ENCODE measurements at regions not wholly inside any gene's neighbourhood (a gene's known extent, or its start where the extent isn't known, plus 50 kb on each side); places are given as distances from the start of the nearest gene placed in this dataset.

DNA sequence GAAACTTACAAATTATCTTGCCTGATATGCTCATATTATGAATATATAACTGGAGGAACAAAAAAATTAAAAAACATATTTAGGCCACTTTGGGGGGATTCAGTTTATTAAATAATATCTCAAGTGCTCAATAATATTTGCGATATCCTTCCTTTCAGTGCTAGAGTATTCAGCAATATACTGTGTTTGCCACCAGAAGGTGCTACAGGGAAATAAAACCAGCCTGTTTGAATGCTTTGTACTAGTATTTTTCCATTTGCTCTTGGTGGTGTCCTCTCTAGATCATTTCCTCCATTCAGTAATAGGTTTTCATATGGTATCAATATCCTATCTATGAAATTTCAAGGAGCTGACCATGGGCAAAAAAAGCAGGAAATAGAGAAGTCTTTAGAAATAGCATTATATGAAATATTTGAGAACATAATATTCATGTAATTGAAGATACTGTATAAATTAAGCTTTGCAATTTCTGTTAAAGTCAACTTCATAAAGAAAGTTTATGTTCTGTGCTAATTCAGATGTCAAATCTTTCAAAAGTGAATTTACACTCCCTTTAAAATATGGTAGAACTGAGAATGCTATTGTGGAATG lies 106.2 kb upstream of the NAV3 start:
- Histone ChIP-seq H3K9me3 (ENCODE audit: control insufficient read depth in 5 of 5, low read length in 5 of 5) (no peaks in the 10 kb centered on the region), H3K27me3 (ENCODE audit: control insufficient read depth in 5 of 5, insufficient read depth in 4 of 5, low read length in 5 of 5) (no peaks in the 10 kb centered on the region), H3K4me1 (ENCODE audit: control insufficient read depth in 5 of 5, insufficient read depth in 5 of 5, low read length in 5 of 5) (peaks cover 0 to 8% (median 0%) of the 10 kb centered on the region in 5 donors), H3K4me3 (ENCODE audit: low read depth in 1 of 5, low read length in 5 of 5) (no peak overlapping the region), H3K36me3 (ENCODE audit: control insufficient read depth in 5 of 5, insufficient read depth in 5 of 5, low read length in 5 of 5) (no peaks in the 10 kb centered on the region), H3K9ac (ENCODE audit: low read length in 5 of 5) (no peak overlapping the region), H3K27ac (ENCODE audit: low read depth, low read length) (no peak overlapping the region)

- no peak overlapping the region for H3K9ac ChIP-seq (ENCODE audit: low read length in 5 of 5)
- peaks cover 0 to 2% (median 0%) of the 10 kb centered on the region in 5 donors for H3K9me3 ChIP-seq (ENCODE audit: control insufficient read depth in 5 of 5, low read length in 5 of 5)
- no peaks in the 10 kb centered on the region for H3K36me3 ChIP-seq (ENCODE audit: control insufficient read depth in 5 of 5, insufficient read depth in 5 of 5, low read length in 5 of 5)
- peaks cover 0 to 8% (median 0%) of the 10 kb centered on the region in 5 donors for H3K4me1 ChIP-seq (ENCODE audit: control insufficient read depth in 5 of 5, insufficient read depth in 5 of 5, low read length in 5 of 5)
- H3K27ac ChIP-seq (ENCODE audit: low read depth, low read length), result no peak overlapping the region
- H3K27me3 ChIP-seq (ENCODE audit: control insufficient read depth in 5 of 5, insufficient read depth in 4 of 5, low read length in 5 of 5), result no peaks in the 10 kb centered on the region
- no peak overlapping the region for H3K4me3 ChIP-seq (ENCODE audit: low read depth in 1 of 5, low read length in 5 of 5)
Measured at GRCh38 chr12:77723308-77723707, 107.4 kb upstream of the NAV3 start.

- peaks cover 0 to 5% (median 4%) of the 10 kb centered on the region in 5 donors for H3K9me3 ChIP-seq (ENCODE audit: control insufficient read depth in 5 of 5, low read length in 5 of 5)
- H3K36me3 ChIP-seq (ENCODE audit: control insufficient read depth in 5 of 5, insufficient read depth in 5 of 5, low read length in 5 of 5), result no peaks in the 10 kb centered on the region
- H3K4me1 ChIP-seq (ENCODE audit: control insufficient read depth in 5 of 5, insufficient read depth in 5 of 5, low read length in 5 of 5), result peaks cover 0 to 7% (median 0%) of the 10 kb centered on the region in 5 donors
Measured at GRCh38 chr12:77722536-77722935, 108.2 kb upstream of the NAV3 start.

GRCh38 chr12:77720258-77720657 lies 110.4 kb upstream of the NAV3 start:
- Histone ChIP-seq H3K36me3 (ENCODE audit: control insufficient read depth in 5 of 5, insufficient read depth in 5 of 5, low read length in 5 of 5) (no peaks in the 10 kb centered on the region), H3K27me3 (ENCODE audit: control insufficient read depth in 5 of 5, insufficient read depth in 4 of 5, low read length in 5 of 5) (no peaks in the 10 kb centered on the region), H3K4me3 (ENCODE audit: low read depth in 1 of 5, low read length in 5 of 5) (no peak overlapping the region), H3K9me3 (ENCODE audit: control insufficient read depth in 5 of 5, low read length in 5 of 5) (peaks cover 0 to 5% (median 4%) of the 10 kb centered on the region in 5 donors), H3K9ac (ENCODE audit: low read length in 5 of 5) (no peak overlapping the region), H3K27ac (ENCODE audit: low read depth, low read length) (no peak overlapping the region), H3K4me1 (ENCODE audit: control insufficient read depth in 5 of 5, insufficient read depth in 5 of 5, low read length in 5 of 5) (no peaks in the 10 kb centered on the region)

More at GRCh38 chr12:77722536-77722935, 108.2 kb upstream of the NAV3 start:
- H3K4me3 ChIP-seq (ENCODE audit: low read depth in 1 of 5, low read length in 5 of 5), result no peak overlapping the region
- H3K27me3 ChIP-seq (ENCODE audit: control insufficient read depth in 5 of 5, insufficient read depth in 4 of 5, low read length in 5 of 5), result no peaks in the 10 kb centered on the region
- H3K27ac ChIP-seq (ENCODE audit: low read depth, low read length), result no peak overlapping the region
- H3K9ac ChIP-seq (ENCODE audit: low read length in 5 of 5), result no peak overlapping the region

DNA sequence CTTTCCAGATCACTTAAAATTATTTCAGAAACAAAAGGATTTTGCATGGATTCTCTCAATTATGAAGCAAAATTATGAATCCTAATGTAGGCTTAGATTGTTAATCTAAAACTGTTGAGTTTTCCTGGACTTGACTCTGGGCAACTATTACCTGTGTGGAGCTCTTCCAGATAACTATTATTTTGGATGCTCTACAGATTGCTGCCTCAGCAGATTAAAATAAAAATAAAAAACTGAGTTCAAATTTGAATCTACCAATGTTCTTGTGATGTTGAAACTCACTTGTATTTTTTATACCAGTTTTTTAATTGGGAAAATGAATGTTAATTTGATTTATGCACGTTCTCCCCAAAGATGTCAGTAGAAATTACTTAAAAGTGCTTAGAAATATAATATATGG lies 120.5 kb upstream of the NAV3 start:
- Histone ChIP-seq H3K4me3 (ENCODE audit: low read depth in 1 of 5, low read length in 5 of 5) (no peak overlapping the region), H3K9ac (ENCODE audit: low read length in 5 of 5) (no peak overlapping the region), H3K36me3 (ENCODE audit: control insufficient read depth in 5 of 5, insufficient read depth in 5 of 5, low read length in 5 of 5) (no peaks in the 10 kb centered on the region), H3K4me1 (ENCODE audit: control insufficient read depth in 5 of 5, insufficient read depth in 5 of 5, low read length in 5 of 5) (peaks cover 0 to 15% (median 0%) of the 10 kb centered on the region in 5 donors), H3K27me3 (ENCODE audit: control insufficient read depth in 5 of 5, insufficient read depth in 4 of 5, low read length in 5 of 5) (no peaks in the 10 kb centered on the region), H3K27ac (ENCODE audit: low read depth, low read length) (no peak overlapping the region), H3K9me3 (ENCODE audit: control insufficient read depth in 5 of 5, low read length in 5 of 5) (no peaks in the 10 kb centered on the region)

DNA sequence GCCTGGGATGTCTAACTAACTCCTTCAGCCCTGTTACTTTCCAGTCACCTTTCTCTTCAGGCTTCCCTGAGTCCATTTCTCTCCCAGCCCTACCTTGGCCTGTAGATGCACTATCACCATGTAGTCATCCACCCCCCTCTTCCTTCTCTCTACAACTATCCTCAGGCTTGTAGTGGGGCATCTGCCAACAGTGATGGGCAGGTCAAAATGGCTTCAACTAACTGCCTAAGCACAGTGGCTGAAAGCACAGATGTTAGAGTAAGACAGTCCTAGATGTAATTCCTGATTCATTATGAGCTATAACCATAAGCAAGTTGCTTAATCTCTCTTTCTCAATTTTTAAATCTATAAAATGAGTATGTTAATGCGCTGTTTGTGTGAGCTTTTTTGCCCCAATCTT lies 133.6 kb upstream of the NAV3 start:
- Histone ChIP-seq H3K4me1 (ENCODE audit: control insufficient read depth in 5 of 5, insufficient read depth in 5 of 5, low read length in 5 of 5) (no peaks in the 10 kb centered on the region), H3K36me3 (ENCODE audit: control insufficient read depth in 5 of 5, insufficient read depth in 5 of 5, low read length in 5 of 5) (no peaks in the 10 kb centered on the region), H3K4me3 (ENCODE audit: low read depth in 1 of 5, low read length in 5 of 5) (no peak overlapping the region), H3K27ac (ENCODE audit: low read depth, low read length) (no peak overlapping the region), H3K9me3 (ENCODE audit: control insufficient read depth in 5 of 5, low read length in 5 of 5) (no peaks in the 10 kb centered on the region), H3K9ac (ENCODE audit: low read length in 5 of 5) (no peak overlapping the region), H3K27me3 (ENCODE audit: control insufficient read depth in 5 of 5, insufficient read depth in 4 of 5, low read length in 5 of 5) (no peaks in the 10 kb centered on the region)

DNA sequence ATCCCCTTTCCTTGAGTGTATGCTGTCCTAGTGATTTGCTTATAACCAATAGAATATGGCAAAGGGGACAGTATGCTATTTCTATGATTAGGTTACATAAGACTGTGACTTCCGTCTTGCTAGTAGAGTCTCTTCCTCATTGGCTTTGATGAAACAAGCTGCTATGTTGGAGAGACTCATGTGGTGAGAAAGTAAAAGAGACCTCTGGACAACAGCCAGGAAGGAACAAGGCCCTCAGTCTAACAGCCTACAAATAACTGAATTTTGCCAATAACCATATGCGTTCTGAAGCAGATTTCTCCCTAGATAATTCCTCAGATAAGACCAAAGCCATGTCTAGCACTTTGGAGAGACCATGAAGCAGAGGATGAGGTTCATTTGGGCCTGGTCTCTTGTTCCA lies 134.5 kb upstream of the NAV3 start:
- Histone ChIP-seq H3K9ac (ENCODE audit: low read length in 5 of 5) (no peak overlapping the region), H3K27ac (ENCODE audit: low read depth, low read length) (no peak overlapping the region), H3K4me1 (ENCODE audit: control insufficient read depth in 5 of 5, insufficient read depth in 5 of 5, low read length in 5 of 5) (no peaks in the 10 kb centered on the region), H3K9me3 (ENCODE audit: control insufficient read depth in 5 of 5, low read length in 5 of 5) (no peaks in the 10 kb centered on the region), H3K4me3 (ENCODE audit: low read depth in 1 of 5, low read length in 5 of 5) (no peak overlapping the region), H3K27me3 (ENCODE audit: control insufficient read depth in 5 of 5, insufficient read depth in 4 of 5, low read length in 5 of 5) (no peaks in the 10 kb centered on the region), H3K36me3 (ENCODE audit: control insufficient read depth in 5 of 5, insufficient read depth in 5 of 5, low read length in 5 of 5) (no peaks in the 10 kb centered on the region)

DNA sequence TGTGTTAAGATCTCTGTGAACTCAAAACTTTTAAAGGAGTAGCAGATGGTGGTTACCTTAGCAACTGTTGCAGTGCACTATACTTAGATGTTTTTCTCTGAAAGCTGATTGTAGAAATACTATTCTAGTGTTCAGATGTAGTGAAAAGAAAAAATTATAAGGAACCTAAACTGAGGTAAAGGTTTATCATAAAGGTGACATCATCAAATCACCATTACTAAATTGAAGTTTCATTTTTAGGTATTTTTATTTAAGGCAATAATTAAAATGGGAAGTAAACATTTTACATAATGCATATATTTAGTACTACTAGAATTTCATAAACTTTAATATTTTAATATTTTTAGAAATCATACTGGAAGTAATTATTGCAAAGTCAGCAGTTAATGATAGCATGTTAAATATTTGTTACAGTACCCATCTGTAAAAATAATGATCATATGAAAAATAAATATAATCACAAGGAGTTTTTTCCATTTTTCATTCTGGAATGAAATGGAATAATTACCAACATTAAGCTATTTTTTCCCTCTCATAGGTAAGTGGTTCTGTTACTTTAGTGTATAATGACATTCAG lies 141.1 kb upstream of the NAV3 start:
- Histone ChIP-seq H3K27me3 (ENCODE audit: control insufficient read depth in 5 of 5, insufficient read depth in 4 of 5, low read length in 5 of 5) (no peaks in the 10 kb centered on the region), H3K9ac (ENCODE audit: low read length in 5 of 5) (no peak overlapping the region), H3K4me1 (ENCODE audit: control insufficient read depth in 5 of 5, insufficient read depth in 5 of 5, low read length in 5 of 5) (peaks cover 0 to 14% (median 3%) of the 10 kb centered on the region in 5 donors), H3K4me3 (ENCODE audit: low read depth in 1 of 5, low read length in 5 of 5) (no peak overlapping the region), H3K36me3 (ENCODE audit: control insufficient read depth in 5 of 5, insufficient read depth in 5 of 5, low read length in 5 of 5) (no peaks in the 10 kb centered on the region), H3K27ac (ENCODE audit: low read depth, low read length) (no peak overlapping the region), H3K9me3 (ENCODE audit: control insufficient read depth in 5 of 5, low read length in 5 of 5) (no peaks in the 10 kb centered on the region)

GRCh38 chr12:77687321-77687720 lies 143.4 kb upstream of the NAV3 start:
- no peaks in the 10 kb centered on the region for H3K27me3 ChIP-seq (ENCODE audit: control insufficient read depth in 5 of 5, insufficient read depth in 4 of 5, low read length in 5 of 5)
- H3K4me1 ChIP-seq (ENCODE audit: control insufficient read depth in 5 of 5, insufficient read depth in 5 of 5, low read length in 5 of 5), result peaks cover 0 to 14% (median 3%) of the 10 kb centered on the region in 5 donors
- peak overlapping the region; percentile 13 for H3K27ac ChIP-seq (ENCODE audit: low read depth, low read length)
- H3K36me3 ChIP-seq (ENCODE audit: control insufficient read depth in 5 of 5, insufficient read depth in 5 of 5, low read length in 5 of 5), result no peaks in the 10 kb centered on the region
- no peak overlapping the region for H3K9ac ChIP-seq (ENCODE audit: low read length in 5 of 5)
- H3K4me3 ChIP-seq (ENCODE audit: low read depth in 1 of 5, low read length in 5 of 5), result no peak overlapping the region
- no peaks in the 10 kb centered on the region for H3K9me3 ChIP-seq (ENCODE audit: control insufficient read depth in 5 of 5, low read length in 5 of 5)

DNA sequence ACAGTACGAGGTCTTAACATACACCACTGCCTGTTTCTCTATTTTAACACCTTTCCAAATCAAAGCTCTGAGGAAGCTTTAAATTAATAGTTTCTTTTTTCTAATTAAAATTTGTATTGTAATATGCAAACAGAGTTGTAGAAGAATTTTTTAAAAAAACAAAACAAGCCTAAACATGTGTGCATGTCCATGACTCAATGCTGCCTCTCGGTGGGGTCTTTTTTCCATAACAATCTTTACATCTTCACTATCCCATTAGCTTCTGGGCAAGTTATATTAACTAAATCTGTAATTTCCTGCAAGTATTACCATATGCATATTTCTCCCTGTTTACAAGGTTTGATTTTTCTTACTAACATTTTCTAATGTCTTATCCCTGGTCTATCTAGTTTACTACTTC lies 143.9 kb upstream of the NAV3 start:
- peak overlapping the region; percentile 13 for H3K27ac ChIP-seq (ENCODE audit: low read depth, low read length)
- H3K4me1 ChIP-seq (ENCODE audit: control insufficient read depth in 5 of 5, insufficient read depth in 5 of 5, low read length in 5 of 5), result peaks cover 0 to 14% (median 3%) of the 10 kb centered on the region in 5 donors
- H3K9ac ChIP-seq (ENCODE audit: low read length in 5 of 5), result no peak overlapping the region
- no peaks in the 10 kb centered on the region for H3K27me3 ChIP-seq (ENCODE audit: control insufficient read depth in 5 of 5, insufficient read depth in 4 of 5, low read length in 5 of 5)
- no peaks in the 10 kb centered on the region for H3K36me3 ChIP-seq (ENCODE audit: control insufficient read depth in 5 of 5, insufficient read depth in 5 of 5, low read length in 5 of 5)
- no peaks in the 10 kb centered on the region for H3K9me3 ChIP-seq (ENCODE audit: control insufficient read depth in 5 of 5, low read length in 5 of 5)
- H3K4me3 ChIP-seq (ENCODE audit: low read depth in 1 of 5, low read length in 5 of 5), result no peak overlapping the region
